RWPE1 (cell line): ENCODE measurements at regions not wholly inside any gene's neighbourhood (a gene's known extent, or its start where the extent isn't known, plus 50 kb on each side); places are given as distances from the start of the nearest gene placed in this dataset.

ENCODE experiments used
- CTCF ChIA-PET: fragments of 350-600 bp; sonication (Branson Sonifier 250); formaldehyde crosslinking; extraction: SDS; loops from one replicate; lab custom pipeline; 2021; lab: Yijun Ruan, JAX
- POLR2A ChIA-PET: fragments of 400-600 bp; formaldehyde crosslinking; extraction: SDS; loops from one replicate; lab custom pipeline; 2020; ENCODE audit warnings: antibody characterized with exemption; ENCODE audit not compliant: low non-redundant PET; lab: Yijun Ruan, JAX
- DNase-seq: peaks from one replicate; pipeline ENCODE4 v3.0.0; 2012; ENCODE audit warnings: low spot score
- H3K27ac ChIP-seq: fragments of 450-650 bp; 2 replicates; pipeline ENCODE4 v1.5.1; 2017
- CTCF ChIP-seq: fragments of 450-650 bp; conservative IDR thresholded peaks from 2 replicates; pipeline ENCODE4 v1.5.1; 2017; ENCODE audit warnings: low read depth, mild to moderate bottlenecking

GRCh38 chr6:40319124-40319523, 268.0 kb downstream of the LRFN2 start:
- ChIA-PET CTCF (no interaction called here), POLR2A (no interaction called here)

DNA sequence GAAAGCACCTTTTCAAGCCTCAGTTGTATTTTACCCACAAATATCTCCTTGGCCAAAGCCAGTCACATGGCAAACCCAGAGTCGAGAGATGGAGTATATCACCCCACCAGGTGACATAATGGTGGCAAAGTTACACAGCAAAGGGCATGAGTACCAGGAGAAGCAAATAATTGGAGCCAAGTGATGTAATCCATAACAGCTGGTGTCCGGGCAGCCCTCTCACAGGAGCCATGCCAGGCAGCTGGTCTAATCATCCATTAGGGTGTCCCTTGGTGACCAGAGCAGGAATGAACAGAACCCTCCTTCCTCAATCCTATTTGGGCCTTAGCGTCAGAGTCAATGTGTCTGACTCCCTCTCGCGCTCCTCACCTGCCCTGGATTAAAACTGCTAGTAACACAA, 272.1 kb downstream of the LRFN2 start:
- ChIA-PET POLR2A (no interaction called here), CTCF (interaction anchor here (2.1 kb wide), 1 partner anchor 14 kb away, joined by 5 read pairs; no protein-coding TSS in a partner anchor)
- TF ChIP-seq CTCF = no peak
- H3K27ac ChIP-seq = no peak overlapping the region
- no peak for DNase-seq

More at GRCh38 chr6:40319124-40319523, 268.0 kb downstream of the LRFN2 start:
- no peak for TF ChIP-seq CTCF
- no peak for DNase-seq
- H3K27ac ChIP-seq = no peak overlapping the region

- no peak for DNase-seq
- POLR2A ChIA-PET = no interaction called here
- CTCF ChIA-PET = interaction anchor here (0.6 kb wide), 1 partner anchor 62 kb away, joined by 3 read pairs; no protein-coding TSS in a partner anchor
- TF ChIP-seq CTCF = no peak
- H3K27ac ChIP-seq = no peak overlapping the region
Observed at GRCh38 chr6:40313582-40313981, 273.6 kb downstream of the LRFN2 start.

DNA sequence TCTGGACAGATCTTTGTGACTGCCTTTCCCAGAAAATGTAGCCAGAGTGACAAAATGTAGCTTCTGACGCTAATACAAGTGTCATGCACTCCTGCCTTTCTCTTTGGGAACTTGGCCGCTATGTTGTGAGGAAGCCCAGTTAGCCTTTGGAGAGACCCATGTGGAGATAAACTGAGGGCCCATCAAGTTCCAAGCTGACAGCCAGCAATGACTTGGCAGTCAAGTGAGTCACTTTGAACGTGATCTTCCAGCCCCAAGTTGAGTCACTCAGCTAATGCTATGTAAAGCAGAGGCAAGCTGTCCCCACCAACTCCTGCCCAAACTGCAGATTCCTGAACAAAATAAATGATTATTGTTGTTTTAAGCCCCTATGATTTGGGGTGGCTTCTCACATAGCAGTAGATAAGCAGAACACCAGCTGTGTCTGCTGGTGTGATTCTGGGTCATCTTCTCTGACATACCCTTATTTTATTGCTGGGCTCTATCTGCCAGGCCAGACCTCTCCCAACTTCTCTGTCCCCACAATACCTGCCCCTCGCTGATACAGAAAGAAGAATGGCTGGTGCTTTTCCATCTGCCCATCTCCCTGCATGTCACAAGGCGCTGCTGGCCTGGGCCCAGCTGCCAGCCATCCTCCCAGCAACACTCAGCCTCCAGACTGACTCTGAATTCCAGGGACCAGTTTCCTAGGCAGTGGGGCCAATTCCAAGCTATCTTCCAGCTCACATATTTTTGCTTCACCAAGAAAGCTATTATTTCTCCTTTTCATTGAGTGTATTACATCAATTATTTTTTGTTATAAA, 274.8 kb downstream of the LRFN2 start:
- no peak for TF ChIP-seq CTCF
- no peak for DNase-seq
- ChIA-PET CTCF (interaction anchor here (0.7 kb wide), 2 partner anchors 16 to 311 kb away, joined by 3 to 4 read pairs; no protein-coding TSS in a partner anchor), POLR2A (no interaction called here)
- H3K27ac ChIP-seq = no peak overlapping the region

- peak; percentile 65 for TF ChIP-seq CTCF
- H3K27ac ChIP-seq = no peak overlapping the region
- POLR2A ChIA-PET = no interaction called here
- CTCF ChIA-PET = interaction anchor here (0.6 to 1.1 kb wide), 7 partner anchors 18 to 495 kb away, joined by 3 to 5 read pairs (median 3); no protein-coding TSS in a partner anchor
- DNase-seq = peak; percentile 54
Observed at GRCh38 chr6:40308533-40309306, 278.4 kb downstream of the LRFN2 start.

DNA sequence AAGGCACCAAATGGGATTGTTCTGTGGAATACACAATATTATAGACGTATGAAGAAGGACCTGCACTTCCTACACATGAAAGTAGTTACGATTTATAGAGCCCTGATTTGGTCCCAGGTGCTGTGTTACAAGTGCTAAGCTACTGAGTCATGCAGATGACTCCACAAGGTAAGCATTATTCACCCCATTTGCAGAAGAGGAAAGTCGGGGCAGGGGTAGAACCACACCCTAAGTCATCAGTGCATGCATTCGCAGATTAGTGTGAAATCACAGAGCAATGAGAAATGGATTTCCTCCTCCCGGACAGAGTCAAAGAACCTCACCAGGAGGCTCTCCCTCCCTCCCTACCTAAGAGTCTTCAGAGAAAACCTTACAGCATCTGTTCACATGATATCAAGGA, 279.5 kb downstream of the LRFN2 start:
- no peak for TF ChIP-seq CTCF

More for the DNA sequence above, 279.5 kb downstream of the LRFN2 start:
- no peak for DNase-seq
- CTCF ChIA-PET = interaction anchor here (0.5 to 1.0 kb wide), 2 partner anchors 18 to 329 kb away, joined by 3 read pairs; no protein-coding TSS in a partner anchor
- POLR2A ChIA-PET = no interaction called here
- H3K27ac ChIP-seq = no peak overlapping the region
